BJ (cell line): ENCODE measurements at regions not wholly inside any gene's neighbourhood (a gene's known extent, or its start where the extent isn't known, plus 50 kb on each side); places are given as distances from the start of the nearest gene placed in this dataset.

ENCODE experiments used
- CTCF ChIA-PET: fragments of 350-600 bp; formaldehyde crosslinking; extraction: SDS; loops from one replicate; lab custom pipeline; 2021; ENCODE audit warnings: antibody characterized with exemption, inconsistent platforms; lab: Yijun Ruan, JAX
- POLR2A ChIA-PET: fragments of 300-600 bp; sonication (Branson Sonifier 250); formaldehyde crosslinking; extraction: SDS; loops from one replicate; lab custom pipeline; 2021; ENCODE audit warnings: antibody characterized with exemption; lab: Charles Lee
- DNase-seq: peaks from one replicate; pipeline ENCODE4 v3.0.0-alpha.2; 2011; ENCODE audit warnings: low read depth
- H3K27me3 ChIP-seq: 2 replicates; pipeline ENCODE4 v1.6.0; 2011; ENCODE audit warnings: low read length; ENCODE audit not compliant: control insufficient read depth, insufficient read depth
- H3K36me3 ChIP-seq: 2 replicates; pipeline ENCODE4 v1.5.1; 2011; ENCODE audit warnings: low read length; ENCODE audit not compliant: control insufficient read depth, insufficient read depth
- H3K4me3 ChIP-seq: 2 replicates; pipeline ENCODE4 v1.5.1; 2011; ENCODE audit warnings: low read depth, mild to moderate bottlenecking, control low read depth, low read length
- CTCF ChIP-seq: IDR thresholded peaks from 2 replicates; pipeline ENCODE4 v1.5.1; 2011; ENCODE audit warnings: low read depth, mild to moderate bottlenecking, control low read depth, inconsistent platforms, low read length, moderate library complexity; ENCODE audit not compliant: insufficient read depth

- Histone ChIP-seq H3K4me3 (no peak overlapping the region), H3K27me3 (no peaks in the 10 kb centered on the region), H3K36me3 (no peaks in the 10 kb centered on the region)
- CTCF ChIA-PET: no interaction called here
- POLR2A ChIA-PET: no interaction called here
- no peak for TF ChIP-seq CTCF
- no peak for DNase-seq
Measured at GRCh38 chr10:62707810-62708209, 96.7 kb upstream of the ADO start.

GRCh38 chr10:62708569-62708968 is 96.0 kb upstream of the ADO start:
- TF ChIP-seq CTCF: no peak
- POLR2A ChIA-PET: no interaction called here
- Histone ChIP-seq H3K27me3 (no peaks in the 10 kb centered on the region), H3K36me3 (no peaks in the 10 kb centered on the region), H3K4me3 (no peak overlapping the region)
- no peak for DNase-seq
- CTCF ChIA-PET: no interaction called here

- Histone ChIP-seq H3K4me3 (no peak overlapping the region), H3K36me3 (no peaks in the 10 kb centered on the region), H3K27me3 (no peaks in the 10 kb centered on the region)
- no peak for DNase-seq
- TF ChIP-seq CTCF: no peak
- POLR2A ChIA-PET: no interaction called here
- CTCF ChIA-PET: interaction anchor here (0.6 kb wide), 1 partner anchor 1989 kb away, joined by 3 read pairs; no protein-coding TSS in a partner anchor
Measured at GRCh38 chr10:62709200-62709599, 95.3 kb upstream of the ADO start.

GRCh38 chr10:62710182-62710581 is 94.3 kb upstream of the ADO start:
- DNase-seq: no peak
- Histone ChIP-seq H3K4me3 (no peak overlapping the region), H3K27me3 (no peaks in the 10 kb centered on the region), H3K36me3 (no peaks in the 10 kb centered on the region)
- POLR2A ChIA-PET: no interaction called here
- CTCF ChIA-PET: no interaction called here
- TF ChIP-seq CTCF: no peak

GRCh38 chr10:62715383-62715782 is 89.1 kb upstream of the ADO start:
- ChIA-PET CTCF (no interaction called here), POLR2A (no interaction called here)
- no peak for TF ChIP-seq CTCF
- Histone ChIP-seq H3K4me3 (no peak overlapping the region), H3K36me3 (no peaks in the 10 kb centered on the region), H3K27me3 (no peaks in the 10 kb centered on the region; the same call in 1 of the 2 replicates)
- no peak for DNase-seq
